GM23248 (cell line): ENCODE measurements at regions not wholly inside any gene's neighbourhood (a gene's known extent, or its start where the extent isn't known, plus 50 kb on each side); places are given as distances from the start of the nearest gene placed in this dataset.

Source experiments
- EZH2 ChIP-seq: fragments of 200-600 bp; sonication (generic); IDR thresholded peaks from 2 replicates; pipeline ENCODE4 v1.6.1; 2018; ENCODE audit warnings: antibody characterized with exemption, mild to moderate bottlenecking; ENCODE audit not compliant: insufficient read depth, poor library complexity, severe bottlenecking
- EZH2phosphoT487 ChIP-seq: fragments of 200-600 bp; sonication (generic); IDR thresholded peaks from 2 replicates; pipeline ENCODE4 v1.6.1; 2018; ENCODE audit warnings: antibody characterized with exemption, moderate library complexity, mild to moderate bottlenecking, low read depth; ENCODE audit not compliant: insufficient read depth

GRCh38 chr6:126217497-126217896, 122.4 kb upstream of the CENPW start:
- no peak for TF ChIP-seq EZH2phosphoT487
- TF ChIP-seq EZH2: no peak
